Gastrocnemius medialis (tissue), 4 donors: ENCODE measurements at regions not wholly inside any gene's neighbourhood (a gene's known extent, or its start where the extent isn't known, plus 50 kb on each side); places are given as distances from the start of the nearest gene placed in this dataset.

Source experiments
- ATAC-seq, 2 donors: fragments of 150-250 bp; one replicate each; pipeline ENCODE4 v1.9.1; 2016
- DNase-seq, 2 donors: peaks; one replicate each; pipeline ENCODE4 v3.0.0-alpha.2; 2019
- H3K27ac ChIP-seq, 4 donors: fragments of 200-600 bp; sonication (generic); 1 replicate in 1 of 4; 2 replicates in 3 of 4; pipeline ENCODE4 v1.5.1; 2016 to 2018; ENCODE audit warnings: mild to moderate bottlenecking in 2 of 4, moderate library complexity in 1 of 4
- H3K27me3 ChIP-seq, 3 donors: fragments of 200-600 bp; sonication (generic) in 2 of 3; 1 replicate in 1 of 3; 2 replicates in 2 of 3; pipeline versions ENCODE4 v1.5.1 to v1.6.0; 2016 to 2019; ENCODE audit warnings: mild to moderate bottlenecking in 1 of 3, moderate library complexity in 1 of 3
- H3K36me3 ChIP-seq, 2 donors: fragments of 200-600 bp; sonication (generic) in 1 of 2; one replicate each; pipeline ENCODE4 v1.5.1; 2017 to 2018
- H3K4me1 ChIP-seq, 2 donors: fragments of 200-600 bp; sonication (generic) in 1 of 2; one replicate each; pipeline ENCODE4 v1.5.1; 2016 to 2017; ENCODE audit warnings: mild to moderate bottlenecking in 2 of 2
- H3K4me3 ChIP-seq, 4 donors: fragments of 200-600 bp; sonication (generic) in 3 of 4; 1 replicate in 1 of 4; 2 replicates in 3 of 4; pipeline ENCODE4 v1.5.1; 2016 to 2019; ENCODE audit warnings: mild to moderate bottlenecking in 2 of 4
- H3K9me3 ChIP-seq, 3 donors: fragments of 200-600 bp; sonication (generic) in 2 of 3; 1 replicate in 1 of 3; 2 replicates in 2 of 3; pipeline ENCODE4 v1.5.1; 2016 to 2019
- CTCF ChIP-seq, 5 experiments: fragments of 450-650 bp in 3 of 5; fragments of 200-600 bp in 2 of 5; sonication (generic) in 2 of 5; IDR thresholded peaks in 4 of 5; conservative IDR thresholded peaks in 1 of 5; 1 replicate in 4 of 5; 2 replicates in 1 of 5; pipeline ENCODE4 v1.5.1; 2016 to 2019; ENCODE audit warnings: antibody characterized with exemption in 5 of 5, mild to moderate bottlenecking in 3 of 5, moderate library complexity in 3 of 5
- POLR2A ChIP-seq, 2 donors: fragments of 450-650 bp; IDR thresholded peaks; one replicate each; pipeline ENCODE4 v1.6.1; 2017; ENCODE audit warnings: antibody characterized with exemption in 2 of 2, mild to moderate bottlenecking in 2 of 2, moderate library complexity in 2 of 2
- in situ Hi-C, 4 donors: fragments of 200-750 bp; cut with MboI; loops; one replicate each; pipeline versions ENCODE4 v1.15.0 to v1.8.0; 2017; ENCODE audit warnings: low sequenced_read_pairs in 4 of 4
- intact Hi-C: fragments of 100-400 bp; cut with DNase I; formaldehyde crosslinking; loops from one replicate; pipeline ENCODE4 v1.15.1; 2023; ENCODE audit warnings: low total_unique reads

- no peak for DNase-seq
Measured at GRCh38 chr18:27808683-27809082, 368.2 kb downstream of the CDH2 start.

GRCh38 chr18:27803957-27804356, 373.0 kb downstream of the CDH2 start:
- in situ Hi-C loops, result no loop called here

More at GRCh38 chr18:27808683-27809082, 368.2 kb downstream of the CDH2 start:
- Histone ChIP-seq H3K4me1 (no peaks in the 10 kb centered on the region), H3K4me3 (no peak overlapping the region), H3K27me3 (no peaks in the 10 kb centered on the region), H3K9me3 (no peaks in the 10 kb centered on the region), H3K36me3 (no peaks in the 10 kb centered on the region), H3K27ac (no peak overlapping the region)
- TF ChIP-seq POLR2A (IDR thresholded peaks at IDR 0.05) (no peak), CTCF (IDR thresholded peaks at IDR 0.05 in 4 of 5, conservative IDR thresholded peaks at IDR 0.05 in 1 of 5) (no peak)
- in situ Hi-C loops (no loop called here), intact Hi-C loops (no loop called here)
- ATAC-seq, result no peak

GRCh38 chr18:27797484-27797883, 379.4 kb downstream of the CDH2 start:
- in situ Hi-C loops, result no loop called here
- intact Hi-C loops, result no loop called here

More at GRCh38 chr18:27803957-27804356, 373.0 kb downstream of the CDH2 start:
- H3K9me3 ChIP-seq, result no peaks in the 10 kb centered on the region
- H3K36me3 ChIP-seq, result no peaks in the 10 kb centered on the region
- no peak overlapping the region for H3K4me3 ChIP-seq
- intact Hi-C loops, result no loop called here
- no peak overlapping the region for H3K27ac ChIP-seq
- DNase-seq (no peak), ATAC-seq (no peak)
- TF ChIP-seq POLR2A (IDR thresholded peaks at IDR 0.05) (no peak), CTCF (IDR thresholded peaks at IDR 0.05 in 4 of 5, conservative IDR thresholded peaks at IDR 0.05 in 1 of 5) (no peak)
- no peaks in the 10 kb centered on the region for H3K27me3 ChIP-seq
- H3K4me1 ChIP-seq, result no peaks in the 10 kb centered on the region

GRCh38 chr18:27794181-27794926, 382.6 kb downstream of the CDH2 start:
- no peaks in the 10 kb centered on the region for H3K9me3 ChIP-seq
- TF ChIP-seq CTCF (IDR thresholded peaks at IDR 0.05 in 4 of 5, conservative IDR thresholded peaks at IDR 0.05 in 1 of 5) (no peak), POLR2A (IDR thresholded peaks at IDR 0.05) (no peak)
- no peaks in the 10 kb centered on the region for H3K27me3 ChIP-seq
- ATAC-seq (no peak), DNase-seq (no peak)
- in situ Hi-C loops, result no loop called here
- intact Hi-C loops, result no loop called here
- no peak overlapping the region for H3K27ac ChIP-seq
- no peaks in the 10 kb centered on the region for H3K36me3 ChIP-seq
- no peaks in the 10 kb centered on the region for H3K4me1 ChIP-seq
- no peak overlapping the region for H3K4me3 ChIP-seq

More at GRCh38 chr18:27797484-27797883, 379.4 kb downstream of the CDH2 start:
- Histone ChIP-seq H3K36me3 (no peaks in the 10 kb centered on the region), H3K27ac (no peak overlapping the region), H3K4me3 (no peak overlapping the region), H3K9me3 (no peaks in the 10 kb centered on the region), H3K27me3 (no peaks in the 10 kb centered on the region), H3K4me1 (no peaks in the 10 kb centered on the region)
- TF ChIP-seq POLR2A (IDR thresholded peaks at IDR 0.05) (no peak), CTCF (IDR thresholded peaks at IDR 0.05 in 4 of 5, conservative IDR thresholded peaks at IDR 0.05 in 1 of 5) (no peak)
- ATAC-seq (no peak), DNase-seq (no peak)
